Hepatic stellate cell (primary cell): ENCODE measurements at regions not wholly inside any gene's neighbourhood (a gene's known extent, or its start where the extent isn't known, plus 50 kb on each side); places are given as distances from the start of the nearest gene placed in this dataset.

Experiments used
- DNase-seq: peaks from one replicate; pipeline ENCODE4 v3.0.0; 2011; ENCODE audit warnings: low spot score

- DNase-seq, result no peak
These were observed 71.3 kb upstream of the ENOX2 start for GRCh38 chrX:130974323-130974722.

DNA sequence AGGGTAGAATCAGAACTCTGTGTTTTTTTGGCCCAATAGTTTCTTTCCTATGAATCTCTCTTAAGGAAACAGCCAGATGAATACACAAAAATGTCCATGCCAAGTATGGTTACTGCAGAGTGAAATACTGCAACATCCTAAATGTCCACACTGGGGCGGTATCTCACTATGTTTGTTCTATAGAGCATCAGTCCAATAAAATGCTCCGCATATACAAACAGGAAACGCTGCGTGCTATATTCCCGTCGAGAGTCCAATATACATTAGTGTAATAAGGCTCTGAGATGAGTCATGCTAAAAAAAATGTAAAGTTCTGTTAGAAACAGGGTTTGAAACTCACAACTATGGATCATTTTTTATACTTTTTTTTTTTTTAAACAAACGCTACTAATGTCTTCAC lies 72.9 kb upstream of the ENOX2 start:
- DNase-seq, result peak; percentile 16

DNA sequence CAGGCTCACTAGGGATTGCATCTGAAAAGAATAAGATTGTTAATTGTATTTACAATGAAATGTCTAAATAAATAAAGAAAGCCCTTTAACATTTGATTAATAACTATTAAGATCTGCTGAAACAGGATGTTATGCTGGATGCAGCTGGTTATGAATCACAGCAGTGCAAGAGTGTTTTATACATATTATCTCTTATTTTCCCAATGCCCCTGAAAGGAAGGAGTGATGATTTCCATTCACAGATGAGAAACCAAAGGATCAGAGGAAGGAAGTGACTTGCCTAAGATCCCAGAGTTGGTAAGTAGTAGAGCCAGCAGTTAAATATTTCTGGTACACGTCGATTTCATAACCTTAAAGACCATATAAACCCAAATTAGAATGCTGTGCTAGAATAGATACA lies 76.3 kb upstream of the ARHGAP36 start:
- no peak for DNase-seq

DNA sequence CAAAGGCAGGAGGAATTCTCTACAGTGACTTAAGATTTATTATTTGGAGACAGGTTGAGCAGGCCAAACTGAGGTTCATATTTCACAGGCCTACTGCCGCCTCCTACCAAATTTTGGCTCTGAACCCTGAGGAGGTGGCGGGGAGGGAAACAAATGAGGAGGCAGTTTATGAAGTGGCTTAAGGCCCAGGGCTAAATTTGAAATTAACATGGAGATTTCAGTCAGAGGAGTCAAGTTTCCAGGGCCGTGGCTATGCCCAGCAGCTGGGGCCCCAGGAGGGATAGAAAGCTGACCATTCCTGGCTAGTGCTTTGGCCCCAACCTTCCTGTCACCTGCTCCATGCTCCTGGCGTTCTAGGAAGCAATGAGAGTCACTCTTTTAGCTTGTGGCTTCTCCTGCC lies 73.4 kb upstream of the ARHGAP36 start:
- no peak for DNase-seq

DNA sequence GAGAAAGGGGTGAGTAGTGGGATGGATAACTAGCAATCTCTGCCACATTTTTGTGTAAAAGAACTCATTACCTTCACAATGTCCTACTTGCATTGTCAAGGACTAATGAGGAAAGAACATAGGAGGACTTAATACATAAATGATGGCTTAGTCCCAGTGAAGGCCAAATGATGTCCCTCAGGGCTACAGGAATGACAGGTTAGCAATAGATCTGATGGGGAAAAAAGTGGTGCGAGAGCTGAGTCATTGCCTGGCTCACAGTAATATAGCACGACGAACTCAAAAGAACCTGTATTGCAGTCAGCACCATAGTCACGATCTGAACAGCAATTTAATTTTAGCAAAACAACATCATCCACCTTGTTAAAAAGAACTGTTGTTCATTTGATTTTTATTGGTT lies 70.9 kb upstream of the ARHGAP36 start:
- no peak for DNase-seq

DNA sequence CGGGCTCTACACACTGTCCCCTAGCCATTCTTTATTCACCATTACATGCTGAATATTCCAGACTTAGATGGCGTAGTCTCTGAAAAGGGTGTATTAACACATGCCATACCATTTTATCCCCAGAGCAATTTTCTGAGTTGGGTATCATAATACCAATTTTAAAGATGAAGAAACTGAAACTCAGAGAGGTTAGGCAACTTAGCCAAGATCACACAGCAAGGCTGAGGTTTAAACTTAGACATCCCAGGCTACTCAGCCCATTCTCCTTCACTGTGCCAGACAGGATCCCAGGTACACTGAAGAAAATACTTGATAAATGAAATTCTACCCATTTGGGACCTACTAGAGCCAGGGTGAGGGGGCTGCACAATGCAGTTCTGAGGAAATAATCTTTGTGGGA lies 67.4 kb upstream of the ARHGAP36 start:
- DNase-seq, result no peak

GRCh38 chrX:130994671-130995070 lies 63.5 kb upstream of the ARHGAP36 start:
- DNase-seq, result no peak

DNA sequence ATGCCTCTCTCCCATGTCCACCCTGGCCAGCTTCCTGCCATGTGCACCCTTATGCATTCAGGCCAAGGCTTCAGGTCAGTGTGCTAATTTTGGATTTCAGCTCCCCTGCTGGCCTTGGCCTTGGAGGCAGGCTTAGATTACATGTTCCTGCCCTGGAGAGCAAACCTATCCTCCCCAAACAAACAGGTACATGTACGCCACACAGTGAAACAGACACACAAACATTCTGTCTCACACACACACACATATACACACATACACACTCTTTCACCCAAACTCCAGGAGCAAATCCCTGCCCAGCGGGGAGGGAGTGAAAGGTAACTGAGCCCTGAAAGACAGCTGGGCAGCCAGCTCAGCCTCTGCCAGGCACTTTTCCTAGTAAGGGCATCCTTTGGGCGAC lies 62.7 kb upstream of the ARHGAP36 start:
- no peak for DNase-seq

GRCh38 chrX:130997314-130997713 lies 60.8 kb upstream of the ARHGAP36 start:
- no peak for DNase-seq

- no peak for DNase-seq
These were observed 58.8 kb upstream of the ARHGAP36 start for GRCh38 chrX:130999360-130999759.
